Erythroblast (primary cell): ENCODE measurements at regions not wholly inside any gene's neighbourhood (a gene's known extent, or its start where the extent isn't known, plus 50 kb on each side); places are given as distances from the start of the nearest gene placed in this dataset.

Source experiments
- GATA1 ChIP-seq: IDR thresholded peaks from 2 replicates; pipeline ENCODE4 v1.6.1; 2011; ENCODE audit warnings: low read depth, mild to moderate bottlenecking, control low read depth, low read length, moderate library complexity
- POLR2A ChIP-seq: IDR thresholded peaks from 2 replicates; pipeline ENCODE4 v1.6.1; 2011; ENCODE audit warnings: mild to moderate bottlenecking, low read length

DNA sequence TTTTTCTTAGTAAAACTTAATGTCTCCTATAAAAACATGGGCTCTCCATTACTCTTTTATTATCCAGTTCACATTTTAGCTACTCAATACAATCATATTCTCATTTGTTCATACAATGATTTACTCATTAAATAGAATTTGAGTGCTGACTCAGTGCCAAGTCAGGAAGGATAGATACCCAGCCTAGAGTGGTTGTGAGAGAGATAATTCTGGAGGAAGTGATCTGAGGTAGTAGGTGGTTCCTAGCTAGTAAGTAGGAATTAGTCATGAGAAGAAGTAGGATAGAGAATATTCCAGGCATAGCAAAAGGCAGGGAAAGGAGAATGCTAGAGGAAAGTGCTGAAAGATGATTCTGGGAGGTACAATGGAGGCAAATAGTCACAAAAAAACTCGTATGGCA is 133.5 kb upstream of the MBL2 start:
- TF ChIP-seq POLR2A (no peak), GATA1 (no peak)
